Esophagus muscularis mucosa (tissue), 4 donors: ENCODE measurements at regions not wholly inside any gene's neighbourhood (a gene's known extent, or its start where the extent isn't known, plus 50 kb on each side); places are given as distances from the start of the nearest gene placed in this dataset.

Source experiments
- DNase-seq: peaks from one replicate; pipeline ENCODE4 v3.0.0-alpha.2; 2017; ENCODE audit errors: extremely low spot score
- H3K27ac ChIP-seq, 4 donors: fragments of 200-600 bp; sonication (generic); replicated peaks in 1 of 4; 1 replicate in 3 of 4; 2 replicates in 1 of 4; pipeline ENCODE4 v1.5.1; 2016 to 2019; ENCODE audit warnings: mild to moderate bottlenecking in 1 of 4
- H3K27me3 ChIP-seq, 4 donors: fragments of 200-600 bp; sonication (generic); one replicate each; pipeline versions ENCODE4 v1.5.1 to v1.6.0; 2016 to 2019
- H3K36me3 ChIP-seq, 4 donors: fragments of 200-600 bp; sonication (generic); one replicate each; pipeline ENCODE4 v1.5.1; 2016 to 2019
- H3K4me1 ChIP-seq, 4 donors: fragments of 200-600 bp; sonication (generic); one replicate each; pipeline ENCODE4 v1.5.1; 2016 to 2019
- H3K4me3 ChIP-seq, 4 donors: fragments of 200-600 bp; sonication (generic); 1 replicate in 2 of 4; 2 replicates in 2 of 4; pipeline ENCODE4 v1.5.1; 2016 to 2019; ENCODE audit warnings: mild to moderate bottlenecking in 4 of 4, moderate library complexity in 1 of 4
- H3K9me3 ChIP-seq, 4 donors: fragments of 200-600 bp; sonication (generic); 1 replicate in 3 of 4; 2 replicates in 1 of 4; pipeline ENCODE4 v1.5.1; 2016 to 2019
- CTCF ChIP-seq, 3 experiments: fragments of 200-600 bp in 2 of 3; fragments of 450-650 bp in 1 of 3; sonication (generic) in 2 of 3; IDR thresholded peaks; one replicate each; pipeline ENCODE4 v1.5.1; 2017 to 2019; ENCODE audit warnings: antibody characterized with exemption in 3 of 3, mild to moderate bottlenecking in 2 of 3, moderate library complexity in 1 of 3
- EP300 ChIP-seq: sonication (generic); formaldehyde crosslinking; IDR thresholded peaks from one replicate; pipeline ENCODE4 v1.6.1; 2017; ENCODE audit warnings: antibody characterized with exemption
- POLR2A ChIP-seq: fragments of 450-650 bp; IDR thresholded peaks from one replicate; pipeline ENCODE4 v1.6.1; 2017; ENCODE audit warnings: antibody characterized with exemption, moderate library complexity, mild to moderate bottlenecking, low read depth
- POLR2AphosphoS5 ChIP-seq, 2 donors: sonication (generic); formaldehyde crosslinking; IDR thresholded peaks; one replicate each; pipeline ENCODE4 v1.6.1; 2017; ENCODE audit warnings: antibody characterized with exemption in 2 of 2
- WGBS: methylation state at CpG from one replicate; pipeline ENCODE4 v1.1.5; 2018; 5-methylcytosine and 5-hydroxymethylcytosine counted together
- intact Hi-C: fragments of 100-400 bp; cut with DNase I; formaldehyde crosslinking; loops from one replicate; pipeline ENCODE4 v1.15.1; 2023

GRCh38 chr9:11892401-11892800, 800.8 kb upstream of the TYRP1 start:
- Histone ChIP-seq H3K27ac (no peak overlapping the region), H3K4me1 (no peaks in the 10 kb centered on the region), H3K4me3 (no peak overlapping the region), H3K27me3 (no peaks in the 10 kb centered on the region), H3K36me3 (no peaks in the 10 kb centered on the region), H3K9me3 (no peaks in the 10 kb centered on the region)
- intact Hi-C loops = no loop called here
- DNase-seq = no peak
- 63% methylated on average over 1 of the region's 1 CpG for WGBS
- no peak for TF ChIP-seq POLR2A
- no peak for TF ChIP-seq POLR2AphosphoS5 (IDR thresholded peaks at IDR 0.05)
- no peak for TF ChIP-seq EP300
- TF ChIP-seq CTCF (IDR thresholded peaks at IDR 0.05) = no peak

DNA sequence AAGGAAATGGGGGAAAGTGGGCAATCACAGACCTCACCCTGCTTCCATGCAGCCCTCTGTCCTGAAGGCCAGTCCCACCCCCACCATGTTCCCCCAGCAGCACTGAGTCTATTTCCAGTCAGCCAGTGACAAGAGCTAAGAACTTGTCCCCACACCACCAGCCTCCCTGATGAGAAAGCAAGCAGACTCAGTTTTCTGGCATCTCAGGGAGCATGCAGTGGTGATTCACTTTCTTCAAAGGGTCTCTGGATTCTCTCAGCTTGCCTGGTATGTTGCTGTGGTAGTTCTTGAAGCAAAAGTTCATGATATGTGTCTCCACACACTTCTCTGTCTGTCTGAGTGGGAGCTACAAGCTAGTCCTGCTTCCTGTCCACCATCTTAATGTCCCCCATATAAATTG, 799.9 kb upstream of the TYRP1 start:
- no peak for TF ChIP-seq POLR2A
- no peak for TF ChIP-seq CTCF (IDR thresholded peaks at IDR 0.05)
- no peak for TF ChIP-seq POLR2AphosphoS5 (IDR thresholded peaks at IDR 0.05)
- TF ChIP-seq EP300 = no peak
- H3K9me3 ChIP-seq = no peaks in the 10 kb centered on the region
- DNase-seq = no peak

GRCh38 chr9:11894136-11894535, 799.0 kb upstream of the TYRP1 start:
- DNase-seq = no peak
- TF ChIP-seq EP300 (no peak), POLR2AphosphoS5 (IDR thresholded peaks at IDR 0.05) (no peak), POLR2A (no peak), CTCF (IDR thresholded peaks at IDR 0.05) (no peak)
- Histone ChIP-seq H3K4me1 (no peaks in the 10 kb centered on the region), H3K9me3 (no peaks in the 10 kb centered on the region), H3K4me3 (no peak overlapping the region), H3K27me3 (no peaks in the 10 kb centered on the region), H3K36me3 (no peaks in the 10 kb centered on the region), H3K27ac (no peak overlapping the region)
- intact Hi-C loops = no loop called here
- 47% methylated on average over 1 of the region's 1 CpG for WGBS

More for the DNA sequence above, 799.9 kb upstream of the TYRP1 start:
- Histone ChIP-seq H3K4me1 (no peaks in the 10 kb centered on the region), H3K4me3 (no peak overlapping the region), H3K27ac (no peak overlapping the region), H3K27me3 (no peaks in the 10 kb centered on the region), H3K36me3 (no peaks in the 10 kb centered on the region)
- intact Hi-C loops = no loop called here

DNA sequence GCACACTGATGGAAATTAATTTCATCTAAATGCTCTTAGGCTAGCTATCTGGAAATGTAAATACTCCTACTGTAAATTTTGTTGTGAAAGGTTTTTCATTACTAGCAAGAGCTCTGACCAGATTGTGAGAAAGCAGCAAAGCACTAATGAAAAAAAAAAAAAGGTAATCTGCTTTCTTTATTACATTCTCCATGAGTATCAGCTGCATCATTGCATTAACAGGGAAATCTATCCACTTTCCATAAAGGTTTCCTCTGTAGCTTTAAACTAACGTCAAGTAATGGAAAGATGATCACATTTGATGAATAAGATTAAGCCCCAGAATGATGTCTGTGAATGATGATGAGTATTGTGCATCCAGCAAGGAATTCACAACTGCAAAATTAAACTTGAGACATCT, 790.6 kb upstream of the TYRP1 start:
- 50% methylated on average over 1 of the region's 1 CpG for WGBS
- Histone ChIP-seq H3K9me3 (no peaks in the 10 kb centered on the region), H3K36me3 (no peaks in the 10 kb centered on the region), H3K27me3 (no peaks in the 10 kb centered on the region), H3K4me3 (no peak overlapping the region), H3K4me1 (no peaks in the 10 kb centered on the region), H3K27ac (no peak overlapping the region)
- DNase-seq = no peak
- intact Hi-C loops = no loop called here
- TF ChIP-seq POLR2AphosphoS5 (IDR thresholded peaks at IDR 0.05) (no peak), POLR2A (no peak), CTCF (IDR thresholded peaks at IDR 0.05) (no peak), EP300 (no peak)

DNA sequence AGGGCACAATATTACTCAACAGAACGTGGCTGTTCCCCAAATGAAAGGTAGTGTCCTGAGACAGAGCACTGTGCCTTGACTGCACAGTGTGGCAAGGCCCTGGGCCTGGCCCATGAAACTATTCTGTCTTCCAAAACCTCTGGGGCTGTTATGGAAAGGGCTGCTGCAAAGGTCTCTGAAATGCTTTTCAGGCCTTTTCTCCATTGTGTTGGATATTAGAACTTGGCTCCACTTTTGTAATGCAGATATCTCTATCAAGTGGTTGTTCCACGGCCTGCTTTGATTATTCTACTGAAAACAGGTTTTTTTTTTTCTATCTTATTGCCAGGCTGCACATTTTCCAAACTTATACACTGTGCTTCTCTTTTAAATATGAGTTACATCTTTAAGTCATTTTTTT, 777.5 kb upstream of the TYRP1 start:
- TF ChIP-seq CTCF (IDR thresholded peaks at IDR 0.05) (no peak), POLR2AphosphoS5 (IDR thresholded peaks at IDR 0.05) (no peak), EP300 (no peak), POLR2A (no peak)
- no peaks in the 10 kb centered on the region for H3K27me3 ChIP-seq
- DNase-seq = no peak
- intact Hi-C loops = no loop called here
- H3K9me3 ChIP-seq = no peaks in the 10 kb centered on the region
- no peak overlapping the region for H3K27ac ChIP-seq
- WGBS = 61% methylated on average over 2 of the region's 2 CpGs
- H3K4me1 ChIP-seq = no peaks in the 10 kb centered on the region
- H3K36me3 ChIP-seq = no peaks in the 10 kb centered on the region
- no peak overlapping the region for H3K4me3 ChIP-seq
